Colonic mucosa (tissue), 4 donors: ENCODE measurements at regions not wholly inside any gene's neighbourhood (a gene's known extent, or its start where the extent isn't known, plus 50 kb on each side); places are given as distances from the start of the nearest gene placed in this dataset.
"Not testable (repeated sequence)": the region's sequence is repeated elsewhere in the genome, so short reads cannot be mapped to it uniquely, and the experiment has no call there.

Source experiments
- DNase-seq: peaks from one replicate; pipeline ENCODE4 v3.0.0-alpha.2; 2020
- H3K27ac ChIP-seq: fragments of 200-600 bp; one replicate; pipeline ENCODE4 v1.8.0; 2021
- H3K27me3 ChIP-seq: fragments of 200-600 bp; one replicate; pipeline ENCODE4 v1.8.0; 2021
- H3K36me3 ChIP-seq: fragments of 200-600 bp; one replicate; pipeline ENCODE4 v1.8.0; 2021
- H3K4me1 ChIP-seq: fragments of 200-600 bp; one replicate; pipeline ENCODE4 v1.8.0; 2021; ENCODE audit warnings: mild to moderate bottlenecking
- H3K4me3 ChIP-seq: fragments of 200-600 bp; one replicate; pipeline ENCODE4 v1.8.0; 2021
- H3K9ac ChIP-seq, 2 donors: one replicate each; pipeline ENCODE4 v1.7.0; 2013; ENCODE audit warnings: control low read depth in 2 of 2, low read depth in 2 of 2, low read length in 2 of 2
- H3K9me3 ChIP-seq: fragments of 200-600 bp; one replicate; pipeline ENCODE4 v1.8.0; 2021
- intact Hi-C: fragments of 100-400 bp; cut with DNase I; formaldehyde crosslinking; loops from one replicate; pipeline ENCODE4 v1.14.1; 2022
- TF ChIP-seq, protein P1 (sequence below): fragments of 200-600 bp; IDR thresholded peaks from one replicate; pipeline ENCODE4 v1.8.0; 2022; ENCODE audit warnings: antibody characterized with exemption, mild to moderate bottlenecking
- donor health status: healthy.
- donor health status: DM: no; HTN: no; CAD: no.
- donor health status: DM: no; HTN: no; CAD: no.

DNA sequence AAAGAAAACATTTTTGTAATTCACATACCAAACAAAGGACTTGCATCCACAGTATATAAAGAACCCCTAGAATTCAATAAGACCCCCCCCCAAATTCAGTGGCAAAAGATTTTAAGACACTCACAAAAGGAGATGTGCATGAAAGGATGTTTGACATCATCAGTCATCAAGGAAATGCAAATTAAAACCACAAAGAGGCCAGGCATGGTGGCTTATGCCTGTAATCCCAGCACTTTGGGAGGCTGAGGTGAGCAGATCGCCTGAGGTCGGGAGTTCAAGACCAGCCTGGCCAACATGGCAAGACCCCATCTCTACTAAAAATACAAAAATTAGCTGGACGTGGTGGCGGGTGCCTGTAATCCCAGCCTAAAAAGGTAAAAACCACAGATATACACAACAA, 61.3 kb downstream of the AIPL1 start:
- intact Hi-C loops, H3K27ac ChIP-seq, H3K36me3 ChIP-seq: not testable (repeated sequence)

DNA sequence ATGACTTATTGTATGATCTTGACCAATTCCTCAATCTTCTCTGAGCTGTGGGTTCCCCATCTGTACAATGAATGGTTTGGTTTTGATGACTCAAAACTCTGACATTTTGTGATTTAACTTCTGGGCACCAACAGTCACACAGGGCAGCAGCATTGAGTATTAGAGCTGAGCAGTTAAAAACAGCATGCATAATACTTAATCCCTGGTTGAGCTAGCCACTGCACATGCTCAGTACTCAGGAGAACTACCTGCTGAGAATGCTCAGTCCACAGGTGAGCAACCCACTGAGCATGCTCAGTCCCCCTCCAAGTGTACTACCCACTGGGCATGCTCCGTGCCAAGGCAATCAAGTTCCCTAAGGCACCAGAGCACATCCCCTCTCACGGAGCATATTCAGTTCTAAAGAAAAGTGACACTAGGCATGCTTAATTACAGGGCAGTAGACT, 68.7 kb downstream of the AIPL1 start:
- no peak overlapping the region for H3K4me3 ChIP-seq
- no peaks in the 10 kb centered on the region for H3K9me3 ChIP-seq
- no peak overlapping the region for H3K9ac ChIP-seq
- intact Hi-C loops: no loop called here
- TF ChIP-seq, protein P1, sequence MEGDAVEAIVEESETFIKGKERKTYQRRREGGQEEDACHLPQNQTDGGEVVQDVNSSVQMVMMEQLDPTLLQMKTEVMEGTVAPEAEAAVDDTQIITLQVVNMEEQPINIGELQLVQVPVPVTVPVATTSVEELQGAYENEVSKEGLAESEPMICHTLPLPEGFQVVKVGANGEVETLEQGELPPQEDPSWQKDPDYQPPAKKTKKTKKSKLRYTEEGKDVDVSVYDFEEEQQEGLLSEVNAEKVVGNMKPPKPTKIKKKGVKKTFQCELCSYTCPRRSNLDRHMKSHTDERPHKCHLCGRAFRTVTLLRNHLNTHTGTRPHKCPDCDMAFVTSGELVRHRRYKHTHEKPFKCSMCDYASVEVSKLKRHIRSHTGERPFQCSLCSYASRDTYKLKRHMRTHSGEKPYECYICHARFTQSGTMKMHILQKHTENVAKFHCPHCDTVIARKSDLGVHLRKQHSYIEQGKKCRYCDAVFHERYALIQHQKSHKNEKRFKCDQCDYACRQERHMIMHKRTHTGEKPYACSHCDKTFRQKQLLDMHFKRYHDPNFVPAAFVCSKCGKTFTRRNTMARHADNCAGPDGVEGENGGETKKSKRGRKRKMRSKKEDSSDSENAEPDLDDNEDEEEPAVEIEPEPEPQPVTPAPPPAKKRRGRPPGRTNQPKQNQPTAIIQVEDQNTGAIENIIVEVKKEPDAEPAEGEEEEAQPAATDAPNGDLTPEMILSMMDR: no peak
- no peaks in the 10 kb centered on the region for H3K4me1 ChIP-seq
- DNase-seq: no peak
- H3K36me3 ChIP-seq: no peaks in the 10 kb centered on the region
- no peaks in the 10 kb centered on the region for H3K27me3 ChIP-seq
- no peak overlapping the region for H3K27ac ChIP-seq

More for the DNA sequence above, 61.3 kb downstream of the AIPL1 start:
- not testable (repeated sequence) for H3K9ac ChIP-seq, H3K4me3 ChIP-seq, H3K27me3 ChIP-seq, H3K4me1 ChIP-seq, DNase-seq, H3K9me3 ChIP-seq

DNA sequence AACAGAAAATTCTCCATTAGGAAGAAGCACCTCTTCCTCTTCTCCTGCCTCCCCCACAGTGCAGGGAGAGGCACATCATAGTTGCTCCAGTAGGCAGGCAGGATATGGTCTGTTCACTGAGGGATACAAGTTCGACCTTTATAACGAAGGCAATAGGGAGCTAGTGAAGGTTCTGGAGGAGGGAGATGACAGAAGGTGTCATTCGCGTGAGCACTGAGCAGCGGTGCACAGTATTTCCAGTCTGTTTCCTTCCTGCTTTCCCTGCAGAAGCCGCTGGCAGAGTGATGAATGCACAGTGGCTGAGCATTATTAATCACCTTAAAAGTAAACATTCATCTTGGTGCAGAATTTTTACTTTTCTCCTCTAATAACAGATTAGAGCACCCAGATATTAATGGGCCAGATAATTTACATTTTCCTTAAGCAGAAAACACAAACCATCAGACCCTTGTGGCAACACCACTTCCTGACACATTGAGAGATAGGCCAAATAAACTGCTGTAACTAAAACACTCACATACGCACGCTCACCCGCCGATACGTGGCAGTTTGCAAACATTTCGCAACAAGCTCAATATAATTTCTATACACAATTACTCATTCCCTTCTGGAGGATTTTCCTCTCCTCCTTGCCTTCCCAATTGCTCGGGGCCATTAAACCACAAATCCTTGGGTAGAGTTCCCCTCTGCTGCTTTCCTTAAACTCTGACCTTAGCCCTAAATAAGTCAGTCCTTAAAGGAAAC, 69.5 kb downstream of the AIPL1 start:
- peak; percentile 12 for DNase-seq
- Histone ChIP-seq H3K9me3 (no peaks in the 10 kb centered on the region), H3K36me3 (no peaks in the 10 kb centered on the region), H3K9ac (no peak overlapping the region), H3K27ac (no peak overlapping the region), H3K4me1 (no peaks in the 10 kb centered on the region), H3K4me3 (no peak overlapping the region), H3K27me3 (no peaks in the 10 kb centered on the region)
- TF ChIP-seq, protein P1: no peak
- intact Hi-C loops: no loop called here

DNA sequence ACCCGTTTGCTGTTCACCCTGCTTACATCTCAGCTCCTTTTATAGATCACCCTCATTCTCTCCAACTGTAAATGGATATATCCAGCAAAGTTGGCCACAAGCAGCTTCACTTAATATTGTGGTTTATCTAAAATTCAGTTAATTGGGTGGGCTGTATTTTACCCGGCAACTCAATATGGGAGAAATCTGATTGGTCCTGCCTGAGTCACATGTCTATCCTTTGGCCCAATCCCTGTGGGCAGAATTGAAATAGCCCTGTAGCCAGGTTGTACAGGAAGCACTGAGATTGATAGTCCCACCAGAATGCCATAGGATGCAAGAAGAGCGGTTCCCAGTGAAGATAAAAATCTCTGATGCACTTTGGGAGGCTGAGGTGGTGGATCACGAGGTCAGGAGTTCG, 73.2 kb downstream of the AIPL1 start:
- intact Hi-C loops: no loop called here
- H3K9ac ChIP-seq: no peak overlapping the region
- no peaks in the 10 kb centered on the region for H3K36me3 ChIP-seq
- no peak overlapping the region for H3K27ac ChIP-seq
- H3K27me3 ChIP-seq: no peaks in the 10 kb centered on the region
- H3K4me1 ChIP-seq: no peaks in the 10 kb centered on the region
- H3K4me3 ChIP-seq: no peak overlapping the region
- no peaks in the 10 kb centered on the region for H3K9me3 ChIP-seq
- DNase-seq: peak; percentile 8
- TF ChIP-seq, protein P1: no peak

DNA sequence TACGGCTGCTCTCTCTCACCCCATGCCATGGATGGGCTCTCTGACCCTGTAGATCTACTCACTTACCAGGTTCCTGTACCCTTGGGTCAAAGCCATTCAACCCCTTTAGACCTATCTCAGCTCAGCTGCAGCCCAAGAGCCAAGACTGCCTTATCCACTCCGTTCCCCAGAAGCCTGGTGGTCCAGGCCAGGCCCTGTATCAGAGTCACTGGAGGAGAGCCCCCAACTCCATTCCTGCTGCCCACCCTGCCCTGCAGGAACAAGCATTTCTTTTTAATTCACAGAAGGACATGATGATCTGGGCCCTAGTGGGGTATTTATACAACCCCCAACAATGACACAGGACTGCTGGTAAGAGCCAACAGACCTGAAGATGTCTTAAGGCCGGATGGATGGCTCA, 76.8 kb downstream of the AIPL1 start:
- no peak overlapping the region for H3K4me3 ChIP-seq
- H3K4me1 ChIP-seq: no peaks in the 10 kb centered on the region
- DNase-seq: no peak
- no peaks in the 10 kb centered on the region for H3K9me3 ChIP-seq
- no peaks in the 10 kb centered on the region for H3K27me3 ChIP-seq
- H3K27ac ChIP-seq: no peak overlapping the region
- intact Hi-C loops: no loop called here
- TF ChIP-seq, protein P1: no peak
- no peaks in the 10 kb centered on the region for H3K36me3 ChIP-seq
- H3K9ac ChIP-seq: no peak overlapping the region

DNA sequence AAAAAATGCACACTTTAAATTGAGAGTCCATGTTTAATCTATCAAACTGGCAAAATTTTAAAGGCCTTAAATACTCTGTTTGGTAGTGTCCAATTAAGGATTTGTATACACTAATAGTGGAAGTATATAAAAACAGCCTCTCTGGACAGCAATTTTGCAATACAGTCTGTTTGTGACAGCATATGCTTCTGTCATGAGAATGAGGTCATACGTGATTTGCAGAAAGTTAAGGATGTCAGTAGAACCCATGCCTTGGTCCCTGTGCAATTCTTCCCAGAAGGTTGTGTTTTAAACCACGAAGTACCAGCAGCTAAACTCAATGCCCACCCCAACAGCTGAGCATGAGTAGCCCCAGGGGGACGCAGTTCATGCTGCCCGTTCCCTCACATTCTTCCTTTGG, 78.4 kb downstream of the AIPL1 start:
- Histone ChIP-seq H3K4me3 (no peak overlapping the region), H3K4me1 (no peaks in the 10 kb centered on the region)

More for the DNA sequence above, 78.4 kb downstream of the AIPL1 start:
- no peak overlapping the region for H3K27ac ChIP-seq
- no peaks in the 10 kb centered on the region for H3K9me3 ChIP-seq
- no peaks in the 10 kb centered on the region for H3K36me3 ChIP-seq
- TF ChIP-seq, protein P1: no peak
- no peaks in the 10 kb centered on the region for H3K27me3 ChIP-seq
- DNase-seq: no peak
- intact Hi-C loops: no loop called here
- H3K9ac ChIP-seq: no peak overlapping the region
